H1 (cell line): ENCODE measurements at regions not wholly inside any gene's neighbourhood (a gene's known extent, or its start where the extent isn't known, plus 50 kb on each side); places are given as distances from the start of the nearest gene placed in this dataset.

Source experiments
- CTCF ChIA-PET: fragments of 300-600 bp; sonication (Branson Sonifier 250); formaldehyde crosslinking; loops from one replicate; lab custom pipeline; 2021; ENCODE audit not compliant: partially characterized antibody; lab: Charles Lee
- POLR2A ChIA-PET: fragments of 300-600 bp; sonication (Branson Sonifier 250); formaldehyde crosslinking; loops from one replicate; lab custom pipeline; 2021; ENCODE audit warnings: inconsistent platforms; ENCODE audit not compliant: partially characterized antibody; lab: Charles Lee
- DNase-seq, 2 experiments: peaks; one replicate each; pipeline versions ENCODE4 v3.0.0 to v3.0.0-alpha.2; 2010 to 2022; ENCODE audit warnings: low spot score in 2 of 2, low read depth in 1 of 2, mixed read lengths in 1 of 2
- FAIRE-seq: peaks from 2 replicates; lab custom pipeline; 2011; peaks lifted over from hg19 to GRCh38; lab: Jason Lieb, UNC
- H2AFZ ChIP-seq: 2 replicates; pipeline ENCODE4 v1.8.1; 2012; ENCODE audit warnings: low read length, inconsistent platforms
- H2AK5ac ChIP-seq: 2 replicates; pipeline ENCODE4 v1.6.1; 2013; ENCODE audit warnings: low read depth, low read length
- H2BK120ac ChIP-seq: replicated peaks from 2 replicates; pipeline ENCODE3; 2013; ENCODE audit warnings: low read depth, low read length, inconsistent platforms
- H2BK12ac ChIP-seq: 2 replicates; pipeline ENCODE4 v1.6.1; 2013; ENCODE audit warnings: low read depth, low read length
- H2BK15ac ChIP-seq: 2 replicates; pipeline ENCODE4 v1.6.1; 2013; ENCODE audit warnings: low read length
- H2BK20ac ChIP-seq: 2 replicates; pipeline ENCODE4 v1.6.1; 2013; ENCODE audit warnings: low read length
- H2BK5ac ChIP-seq: 2 replicates; pipeline ENCODE4 v1.6.1; 2013; ENCODE audit warnings: low read depth, low read length
- H3K14ac ChIP-seq: 2 replicates; pipeline ENCODE4 v1.6.1; 2013; ENCODE audit warnings: inconsistent platforms; ENCODE audit not compliant: insufficient read length
- H3K18ac ChIP-seq: 2 replicates; pipeline ENCODE4 v1.6.1; 2013; ENCODE audit warnings: low read length; ENCODE audit errors: extremely low read depth
- H3K23ac ChIP-seq: 2 replicates; pipeline ENCODE4 v1.6.1; 2013; ENCODE audit warnings: inconsistent platforms; ENCODE audit not compliant: insufficient read length
- H3K23me2 ChIP-seq: 2 replicates; pipeline ENCODE4 v1.6.1; 2013; ENCODE audit warnings: low read depth, low read length
- H3K27ac ChIP-seq: 2 replicates; pipeline ENCODE4 v1.6.1; 2011; ENCODE audit warnings: low read depth, low read length, inconsistent platforms
- H3K27me3 ChIP-seq, 4 experiments: replicated peaks in 1 of 4; 1 replicate in 1 of 4; 2 replicates in 3 of 4; pipeline versions ENCODE4 v1.6.1 to v1.8.1; 2011 to 2013; ENCODE audit warnings: low read length in 3 of 4, mild to moderate bottlenecking in 3 of 4, inconsistent platforms in 2 of 4, mixed read lengths in 2 of 4, moderate library complexity in 1 of 4; ENCODE audit not compliant: control insufficient read depth in 3 of 4, insufficient read depth in 3 of 4; ENCODE audit errors: extremely low read depth in 1 of 4
- H3K36me3 ChIP-seq, 4 experiments: 2 replicates each; pipeline versions ENCODE4 v1.6.1 to v1.8.1; 2011 to 2013; ENCODE audit warnings: mild to moderate bottlenecking in 4 of 4, low read length in 3 of 4, moderate library complexity in 2 of 4, control low read depth in 1 of 4, inconsistent platforms in 1 of 4; ENCODE audit not compliant: insufficient read depth in 4 of 4, control insufficient read depth in 2 of 4
- H3K4ac ChIP-seq: replicated peaks from 2 replicates; pipeline ENCODE3; 2013; ENCODE audit warnings: low read length, low read depth, mixed read lengths, inconsistent platforms; ENCODE audit not compliant: insufficient read length
- H3K4me1 ChIP-seq, 4 experiments: replicated peaks in 1 of 4; 1 replicate in 1 of 4; 2 replicates in 3 of 4; pipeline versions ENCODE4 v1.6.1 to v1.8.1; 2011 to 2013; ENCODE audit warnings: low read length in 3 of 4, inconsistent platforms in 2 of 4, mixed read lengths in 1 of 4; ENCODE audit not compliant: insufficient read depth in 4 of 4, control insufficient read depth in 3 of 4
- H3K4me2 ChIP-seq, 2 experiments: 2 replicates each; pipeline versions ENCODE4 v1.6.1 to v1.8.1; 2011 to 2013; ENCODE audit warnings: low read depth in 2 of 2, low read length in 2 of 2, control low read depth in 1 of 2, inconsistent platforms in 1 of 2, mild to moderate bottlenecking in 1 of 2; ENCODE audit not compliant: insufficient read depth in 1 of 2
- H3K4me3 ChIP-seq, 4 experiments: fragments of 200-600, 300-600 bp in 1 of 4; sonication (generic), shearing (Covaris generic), sonication (Bioruptor Twin) in 1 of 4; 2 replicates each; pipeline versions ENCODE4 v1.5.1 to v1.8.1; 2011 to 2016; ENCODE audit warnings: low read length in 4 of 4, low read depth in 3 of 4, control low read depth in 2 of 4, inconsistent platforms in 2 of 4, mild to moderate bottlenecking in 2 of 4, mixed read lengths in 1 of 4, moderate library complexity in 1 of 4; ENCODE audit not compliant: insufficient read depth in 2 of 4; ENCODE audit errors: extremely low read depth in 1 of 4
- H3K56ac ChIP-seq: replicated peaks from 2 replicates; pipeline ENCODE3; 2013; ENCODE audit warnings: low read depth, mild to moderate bottlenecking, mixed read lengths, low read length, inconsistent platforms; ENCODE audit not compliant: insufficient read length
- H3K79me1 ChIP-seq: 2 replicates; pipeline ENCODE4 v1.6.1; 2013; ENCODE audit warnings: low read depth, low read length, control low read depth
- H3K79me2 ChIP-seq, 2 experiments: 2 replicates each; pipeline versions ENCODE4 v1.6.1 to v1.8.1; 2012 to 2013; ENCODE audit warnings: low read length in 2 of 2, mild to moderate bottlenecking in 2 of 2, inconsistent platforms in 1 of 2; ENCODE audit not compliant: insufficient read depth in 2 of 2, control insufficient read depth in 1 of 2
- H3K9ac ChIP-seq, 4 experiments: replicated peaks in 1 of 4; 1 replicate in 1 of 4; 2 replicates in 3 of 4; pipeline versions ENCODE4 v1.6.1 to v1.8.1; 2011 to 2013; ENCODE audit warnings: low read depth in 3 of 4, low read length in 3 of 4, control low read depth in 2 of 4, mild to moderate bottlenecking in 2 of 4, moderate library complexity in 2 of 4, inconsistent platforms in 1 of 4; ENCODE audit errors: extremely low read depth in 1 of 4
- H3K9me3 ChIP-seq, 2 experiments: 2 replicates each; pipeline versions ENCODE4 v1.6.1 to v1.8.1; 2012 to 2013; ENCODE audit warnings: mild to moderate bottlenecking in 2 of 2, moderate library complexity in 2 of 2, control low read depth in 1 of 2, inconsistent platforms in 1 of 2, low read depth in 1 of 2, low read length in 1 of 2, mixed read lengths in 1 of 2; ENCODE audit not compliant: insufficient read depth in 2 of 2
- H4K20me1 ChIP-seq, 2 experiments: replicated peaks in 1 of 2; 2 replicates each; pipeline versions ENCODE3 to v1.8.1; 2011 to 2013; ENCODE audit warnings: inconsistent platforms in 2 of 2, low read length in 2 of 2, mild to moderate bottlenecking in 1 of 2; ENCODE audit not compliant: insufficient read depth in 2 of 2, control insufficient read depth in 1 of 2
- H4K5ac ChIP-seq: 2 replicates; pipeline ENCODE4 v1.6.1; 2013; ENCODE audit warnings: low read length, low read depth, mixed read lengths, inconsistent platforms; ENCODE audit not compliant: insufficient read length
- H4K8ac ChIP-seq: 2 replicates; pipeline ENCODE4 v1.8.0; 2013; ENCODE audit warnings: mild to moderate bottlenecking, moderate library complexity, low read length, inconsistent platforms; ENCODE audit not compliant: insufficient read depth; ENCODE audit errors: extremely low read depth
- H4K91ac ChIP-seq: replicated peaks from 2 replicates; pipeline ENCODE3; 2013; ENCODE audit warnings: low read length, mixed read lengths, inconsistent platforms; ENCODE audit not compliant: insufficient read length
- BACH1 ChIP-seq: IDR thresholded peaks from 2 replicates; pipeline ENCODE4 v1.6.1; 2012; ENCODE audit warnings: low read length, improper control_type of control experiment
- BCL11A ChIP-seq, 2 experiments: IDR thresholded peaks; one replicate each; pipeline ENCODE4 v1.6.1; 2011; ENCODE audit warnings: low read depth in 2 of 2, low read length in 2 of 2, mild to moderate bottlenecking in 2 of 2
- CBX8 ChIP-seq: fragments of 300-800, 300-1000 bp; sonication (generic); IDR thresholded peaks from 2 replicates; pipeline ENCODE4 v1.7.1; 2016; ENCODE audit warnings: low read depth, low read length, borderline replicate concordance
- CTBP2 ChIP-seq: IDR thresholded peaks from 2 replicates; pipeline ENCODE4 v1.7.0; 2011; ENCODE audit warnings: borderline replicate concordance, mild to moderate bottlenecking, moderate library complexity, mixed read lengths, low read length; ENCODE audit not compliant: insufficient read depth, insufficient read length
- GABPA ChIP-seq: IDR thresholded peaks from 2 replicates; pipeline ENCODE4 v1.6.1; 2011; ENCODE audit warnings: mild to moderate bottlenecking, low read length, moderate library complexity, borderline replicate concordance; ENCODE audit not compliant: insufficient read depth
- SAP30 ChIP-seq: fragments of 300-600 bp; sonication (generic); IDR thresholded peaks from 2 replicates; pipeline ENCODE4 v1.7.1; 2012; ENCODE audit warnings: low read length, moderate library complexity, mild to moderate bottlenecking, inconsistent platforms; ENCODE audit not compliant: insufficient read depth, insufficient replicate concordance
- TAF1 ChIP-seq: IDR thresholded peaks from 2 replicates; pipeline ENCODE4 v1.6.1; 2011; ENCODE audit warnings: mild to moderate bottlenecking, low read depth, low read length
- ZNF274 ChIP-seq: IDR thresholded peaks from 2 replicates; pipeline ENCODE4 v1.7.0; 2012; ENCODE audit warnings: low read length, borderline replicate concordance; ENCODE audit errors: extremely low read depth
- WGBS, 2 experiments: shearing (Covaris generic) in 1 of 2; methylation state at CpG; one replicate each; pipeline versions ENCODE4 v1.1.6 to v1.1.7; 2013 to 2015; ENCODE audit warnings: low lambda C conversion rate in 2 of 2, mixed read lengths in 2 of 2, inconsistent platforms in 1 of 2, low coverage in 1 of 2, missing lambda C conversion rate in 1 of 2; ENCODE audit not compliant: insufficient replicate concordance in 2 of 2, insufficient coverage in 1 of 2, insufficient read length in 1 of 2; ENCODE audit errors: extremely low coverage in 1 of 2, missing lambda C conversion rate in 1 of 2; 5-methylcytosine and 5-hydroxymethylcytosine counted together

- DNase-seq (no peak), FAIRE-seq (no peak)
- H3K27me3 ChIP-seq: no peaks in the 10 kb centered on the region
- CTCF ChIA-PET: interaction anchor here (1.6 kb wide), 1 partner anchor 9 kb away, joined by 5 read pairs; no protein-coding TSS in a partner anchor
- H3K4me1 ChIP-seq: no peaks in the 10 kb centered on the region
- no peaks in the 10 kb centered on the region for H3K23me2 ChIP-seq
- H3K36me3 ChIP-seq: no peaks in the 10 kb centered on the region
- no peaks in the 10 kb centered on the region for H4K20me1 ChIP-seq
- no peak overlapping the region for H3K4me2 ChIP-seq
- no peak overlapping the region for H4K8ac ChIP-seq
- no peak overlapping the region for H2AFZ ChIP-seq
- H3K18ac ChIP-seq: no peak overlapping the region
- H3K9me3 ChIP-seq: no peaks in the 10 kb centered on the region
- H4K91ac ChIP-seq: no peak overlapping the region
- H2BK12ac ChIP-seq: no peak overlapping the region
- H2AK5ac ChIP-seq: no peak overlapping the region
- no peak overlapping the region for H3K14ac ChIP-seq
- no peak overlapping the region for H3K23ac ChIP-seq
- H2BK120ac ChIP-seq: no peak overlapping the region
- no peak overlapping the region for H3K4me3 ChIP-seq
- H3K9ac ChIP-seq: no peak overlapping the region
- no peak overlapping the region for H2BK15ac ChIP-seq
- no peaks in the 10 kb centered on the region for H3K79me2 ChIP-seq
- WGBS, 2 experiments: 92% methylated on average over 6 of the region's 6 CpGs; no CpG with 5 or more reads in 1 of the 2 experiments
- H2BK5ac ChIP-seq: no peak overlapping the region
- no peaks in the 10 kb centered on the region for H3K79me1 ChIP-seq
- H4K5ac ChIP-seq: no peak overlapping the region
- TF ChIP-seq SAP30 (no peak), TAF1 (no peak), ZNF274 (no peak), CBX8 (no peak), BACH1 (no peak), BCL11A (IDR thresholded peaks at IDR 0.05; ENCODE audit: low read depth in 2 of 2, low read length in 2 of 2) (no peak), GABPA (no peak), CTBP2 (no peak)
- TF ChIP-seq, all 59 proteins: peak for 0
- POLR2A ChIA-PET: no interaction called here
- no peak overlapping the region for H3K4ac ChIP-seq
- H3K56ac ChIP-seq: no peak overlapping the region
- no peak overlapping the region for H3K27ac ChIP-seq
- no peak overlapping the region for H2BK20ac ChIP-seq
Observed at GRCh38 chr3:107213044-107213669, 164.1 kb upstream of the CCDC54 start.
